ENCODE measurements at regions not wholly inside any gene's neighbourhood (a gene's known extent, or its start where the extent isn't known, plus 50 kb on each side); places are given as distances from the start of the nearest gene placed in this dataset.
"Not testable (repeated sequence)": the region's sequence is repeated elsewhere in the genome, so short reads cannot be mapped to it uniquely, and the experiment has no call there.

GRCh38 chr4:170391066-170391740, 301.4 kb upstream of the AADAT start:
- Histone ChIP-seq H3K36me3 (no peaks in the 10 kb centered on the region), H3K27me3 (no peaks in the 10 kb centered on the region), H3K4me3 (no peak overlapping the region), H3K9me3 (no peaks in the 10 kb centered on the region)
- DNase-seq = peak; percentile 11

- Histone ChIP-seq H3K9me3 (no peaks in the 10 kb centered on the region), H3K27me3 (no peaks in the 10 kb centered on the region), H3K4me3 (no peak overlapping the region), H3K36me3 (no peaks in the 10 kb centered on the region)
- no peak for DNase-seq
These were observed 299.7 kb upstream of the AADAT start for GRCh38 chr4:170389411-170389810.

- no peaks in the 10 kb centered on the region for H3K36me3 ChIP-seq
- H3K9me3 ChIP-seq = no peaks in the 10 kb centered on the region
- no peak for DNase-seq
- H3K27me3 ChIP-seq = no peaks in the 10 kb centered on the region
- no peak overlapping the region for H3K4me3 ChIP-seq
These were observed 298.5 kb upstream of the AADAT start for GRCh38 chr4:170388255-170388654.

GRCh38 chr4:170386971-170387370, 297.2 kb upstream of the AADAT start:
- no peaks in the 10 kb centered on the region for H3K36me3 ChIP-seq
- DNase-seq = no peak
- no peak overlapping the region for H3K4me3 ChIP-seq
- H3K9me3 ChIP-seq = no peaks in the 10 kb centered on the region
- no peaks in the 10 kb centered on the region for H3K27me3 ChIP-seq

- no peak for DNase-seq
- Histone ChIP-seq H3K36me3 (no peaks in the 10 kb centered on the region), H3K9me3 (no peaks in the 10 kb centered on the region), H3K4me3 (no peak overlapping the region), H3K27me3 (no peaks in the 10 kb centered on the region)
These were observed 296.8 kb upstream of the AADAT start for GRCh38 chr4:170386511-170386910.

GRCh38 chr4:170374770-170375169, 285.0 kb upstream of the AADAT start:
- DNase-seq = peak; percentile 10
- Histone ChIP-seq H3K9me3 (no peaks in the 10 kb centered on the region), H3K27me3 (no peaks in the 10 kb centered on the region), H3K4me3 (no peak overlapping the region), H3K36me3 (no peaks in the 10 kb centered on the region)

- Histone ChIP-seq H3K36me3 (no peaks in the 10 kb centered on the region), H3K9me3 (no peaks in the 10 kb centered on the region), H3K4me3 (no peak overlapping the region), H3K27me3 (no peaks in the 10 kb centered on the region)
- no peak for DNase-seq
These were observed 259.2 kb upstream of the AADAT start for GRCh38 chr4:170348945-170349344.

- not testable (repeated sequence) for H3K27me3 ChIP-seq, H3K9me3 ChIP-seq, DNase-seq, H3K4me3 ChIP-seq, H3K36me3 ChIP-seq
These were observed 257.4 kb upstream of the AADAT start for GRCh38 chr4:170347191-170347590.

GRCh38 chr4:170339522-170339921, 249.8 kb upstream of the AADAT start:
- Histone ChIP-seq H3K27me3 (no peaks in the 10 kb centered on the region), H3K9me3 (no peaks in the 10 kb centered on the region), H3K36me3 (no peaks in the 10 kb centered on the region), H3K4me3 (no peak overlapping the region)
- DNase-seq = no peak

GRCh38 chr4:170336238-170336775, 246.6 kb upstream of the AADAT start:
- Histone ChIP-seq H3K4me3 (no peak overlapping the region), H3K27me3 (no peaks in the 10 kb centered on the region), H3K36me3 (no peaks in the 10 kb centered on the region), H3K9me3 (no peaks in the 10 kb centered on the region)
- no peak for DNase-seq

- Histone ChIP-seq H3K27me3 (no peaks in the 10 kb centered on the region), H3K36me3 (no peaks in the 10 kb centered on the region), H3K4me3 (no peak overlapping the region), H3K9me3 (no peaks in the 10 kb centered on the region)
- DNase-seq = no peak
These were observed 235.8 kb upstream of the AADAT start for GRCh38 chr4:170325599-170325998.

- H3K36me3 ChIP-seq = no peaks in the 10 kb centered on the region
- H3K27me3 ChIP-seq = no peaks in the 10 kb centered on the region
- no peak for DNase-seq
- no peaks in the 10 kb centered on the region for H3K9me3 ChIP-seq
- H3K4me3 ChIP-seq = no peak overlapping the region
These were observed 233.9 kb upstream of the AADAT start for GRCh38 chr4:170323623-170324022.

GRCh38 chr4:170307182-170307581, 217.4 kb upstream of the AADAT start:
- no peaks in the 10 kb centered on the region for H3K27me3 ChIP-seq
- no peaks in the 10 kb centered on the region for H3K9me3 ChIP-seq
- no peaks in the 10 kb centered on the region for H3K36me3 ChIP-seq
- H3K4me3 ChIP-seq = no peak overlapping the region
- DNase-seq = no peak

GRCh38 chr4:170306208-170306607, 216.5 kb upstream of the AADAT start:
- Histone ChIP-seq H3K4me3 (no peak overlapping the region), H3K9me3 (no peaks in the 10 kb centered on the region), H3K36me3 (no peaks in the 10 kb centered on the region), H3K27me3 (no peaks in the 10 kb centered on the region)
- no peak for DNase-seq

GRCh38 chr4:170305627-170306026, 215.9 kb upstream of the AADAT start:
- H3K36me3 ChIP-seq = no peaks in the 10 kb centered on the region
- no peaks in the 10 kb centered on the region for H3K9me3 ChIP-seq
- no peaks in the 10 kb centered on the region for H3K27me3 ChIP-seq
- no peak overlapping the region for H3K4me3 ChIP-seq
- DNase-seq = no peak

- no peak overlapping the region for H3K4me3 ChIP-seq
- no peak for DNase-seq
- no peaks in the 10 kb centered on the region for H3K27me3 ChIP-seq
- H3K36me3 ChIP-seq = no peaks in the 10 kb centered on the region
- H3K9me3 ChIP-seq = no peaks in the 10 kb centered on the region
These were observed 191.3 kb upstream of the AADAT start for GRCh38 chr4:170281027-170281426.

- Histone ChIP-seq H3K4me3 (no peak overlapping the region), H3K9me3 (no peaks in the 10 kb centered on the region), H3K27me3 (no peaks in the 10 kb centered on the region), H3K36me3 (no peaks in the 10 kb centered on the region)
- no peak for DNase-seq
These were observed 188.7 kb upstream of the AADAT start for GRCh38 chr4:170278460-170278859.

- no peaks in the 10 kb centered on the region for H3K9me3 ChIP-seq
- no peaks in the 10 kb centered on the region for H3K36me3 ChIP-seq
- H3K27me3 ChIP-seq = no peaks in the 10 kb centered on the region
- no peak overlapping the region for H3K4me3 ChIP-seq
- DNase-seq = no peak
These were observed 184.9 kb upstream of the AADAT start for GRCh38 chr4:170274616-170275015.
